SK-N-SH (cell line): ENCODE measurements at regions not wholly inside any gene's neighbourhood (a gene's known extent, or its start where the extent isn't known, plus 50 kb on each side); places are given as distances from the start of the nearest gene placed in this dataset.
"Not testable (repeated sequence)": the region's sequence is repeated elsewhere in the genome, so short reads cannot be mapped to it uniquely, and the experiment has no call there.

Source experiments
- CTCF ChIA-PET: fragments of 300-600, 350-600 bp; formaldehyde crosslinking; extraction: SDS; loops from one replicate; lab custom pipeline; 2021; lab: Yijun Ruan, JAX
- POLR2A ChIA-PET: fragments of 350-600 bp; sonication (Branson Sonifier 250); formaldehyde crosslinking; extraction: SDS; loops from one replicate; lab custom pipeline; 2020; ENCODE audit warnings: antibody characterized with exemption, inconsistent platforms; lab: Yijun Ruan, JAX
- DNase-seq: peaks from one replicate; pipeline ENCODE4 v3.0.0; 2012
- H2AFZ ChIP-seq: fragments of 200-600 bp; sonication (generic); 2 replicates; pipeline ENCODE4 v1.8.1; 2016; ENCODE audit warnings: antibody characterized with exemption, mild to moderate bottlenecking, low read depth
- H3F3A ChIP-seq: fragments of 200-600 bp; sonication (generic); replicated peaks from 2 replicates; pipeline ENCODE3; 2016; ENCODE audit warnings: antibody characterized with exemption, mild to moderate bottlenecking; ENCODE audit not compliant: insufficient read depth
- H3K27ac ChIP-seq, 2 experiments: fragments of 200-500 bp in 1 of 2; fragments of 200-600 bp in 1 of 2; sonication (Bioruptor generic) in 1 of 2; sonication (generic), shearing (Covaris generic) in 1 of 2; 2 replicates each; pipeline versions ENCODE4 v1.5.1 to v1.6.1; 2014 to 2016; ENCODE audit warnings: low read depth in 2 of 2, inconsistent platforms in 1 of 2, low read length in 1 of 2, mild to moderate bottlenecking in 1 of 2, mixed read lengths in 1 of 2
- H3K27me3 ChIP-seq: fragments of 200-600 bp; sonication (generic), shearing (Covaris generic); 2 replicates; pipeline ENCODE4 v1.6.1; 2016; ENCODE audit warnings: mixed run types; ENCODE audit not compliant: insufficient read depth
- H3K36me3 ChIP-seq, 2 experiments: fragments of 200-500 bp in 1 of 2; fragments of 200-600 bp in 1 of 2; sonication (Bioruptor generic) in 1 of 2; sonication (generic) in 1 of 2; replicated peaks in 1 of 2; 2 replicates each; pipeline versions ENCODE3 to v1.5.1; 2014 to 2016; ENCODE audit warnings: low read length in 1 of 2, mild to moderate bottlenecking in 1 of 2; ENCODE audit not compliant: insufficient read depth in 2 of 2, control insufficient read depth in 1 of 2
- H3K4me1 ChIP-seq, 2 experiments: fragments of 200-500 bp in 1 of 2; fragments of 200-600 bp in 1 of 2; sonication (Bioruptor generic) in 1 of 2; sonication (generic), shearing (Covaris generic) in 1 of 2; 2 replicates each; pipeline versions ENCODE4 v1.5.1 to v1.6.1; 2014 to 2016; ENCODE audit warnings: low read depth in 1 of 2, low read length in 1 of 2, mixed run types in 1 of 2; ENCODE audit not compliant: insufficient read depth in 2 of 2, control insufficient read depth in 1 of 2
- H3K4me2 ChIP-seq: fragments of 200-600 bp; sonication (generic), shearing (Covaris generic); 2 replicates; pipeline ENCODE4 v1.6.1; 2017; ENCODE audit warnings: mixed run types
- H3K4me3 ChIP-seq, 2 experiments: fragments of 200-500 bp in 1 of 2; fragments of 200-600 bp in 1 of 2; sonication (Bioruptor generic) in 1 of 2; sonication (generic), shearing (Covaris generic) in 1 of 2; 2 replicates each; pipeline versions ENCODE4 v1.5.1 to v1.8.1; 2014 to 2016; ENCODE audit warnings: low read depth in 2 of 2, inconsistent platforms in 1 of 2, low read length in 1 of 2, mild to moderate bottlenecking in 1 of 2, mixed read lengths in 1 of 2, moderate library complexity in 1 of 2
- H3K79me2 ChIP-seq: fragments of 200-600 bp; sonication (generic); 2 replicates; pipeline ENCODE4 v1.8.1; 2017; ENCODE audit warnings: mild to moderate bottlenecking; ENCODE audit not compliant: insufficient read depth
- H3K9ac ChIP-seq: fragments of 200-600 bp; sonication (generic); 2 replicates; pipeline ENCODE4 v1.6.1; 2017; ENCODE audit warnings: mixed run types
- H3K9me2 ChIP-seq: fragments of 200-600 bp; sonication (generic); 2 replicates; pipeline ENCODE4 v1.6.1; 2017; ENCODE audit warnings: mixed run types
- H3K9me3 ChIP-seq: fragments of 200-600 bp; sonication (generic); 2 replicates; pipeline ENCODE4 v1.6.1; 2017; ENCODE audit warnings: mixed run types, mild to moderate bottlenecking, moderate library complexity
- H4K20me1 ChIP-seq: fragments of 200-600 bp; sonication (generic); 2 replicates; pipeline ENCODE4 v1.6.1; 2017; ENCODE audit warnings: mild to moderate bottlenecking, mixed run types; ENCODE audit not compliant: insufficient read depth
- EZH2phosphoT487 ChIP-seq: fragments of 200-600 bp; sonication (generic); IDR thresholded peaks from 2 replicates; pipeline ENCODE4 v1.6.1; 2017; ENCODE audit warnings: low read depth, mixed run types, mild to moderate bottlenecking, antibody characterized with exemption, moderate library complexity, borderline replicate concordance
- FOSL2 ChIP-seq: IDR thresholded peaks from 2 replicates; pipeline ENCODE4 v1.4.0; 2012; ENCODE audit warnings: low read depth, mild to moderate bottlenecking, moderate library complexity, borderline replicate concordance
- FOXJ3 ChIP-seq: sonication (generic); formaldehyde crosslinking; IDR thresholded peaks from 2 replicates; pipeline ENCODE4 v1.5.1; 2020; ENCODE audit warnings: mild to moderate bottlenecking, missing genetic modification reagents
- GABPA ChIP-seq: IDR thresholded peaks from 2 replicates; pipeline ENCODE4 v1.4.0; 2012; ENCODE audit warnings: low read depth, mild to moderate bottlenecking
- MEF2A ChIP-seq: IDR thresholded peaks from 2 replicates; pipeline ENCODE4 v1.4.0; 2012; ENCODE audit warnings: low read depth, borderline replicate concordance
- SIN3A ChIP-seq: IDR thresholded peaks from 2 replicates; pipeline ENCODE4 v1.6.1; 2012; ENCODE audit warnings: low read depth, mild to moderate bottlenecking, low read length, moderate library complexity, borderline replicate concordance
- SMC3 ChIP-seq: IDR thresholded peaks from 2 replicates; pipeline ENCODE4 v1.6.1; 2012; ENCODE audit warnings: low read depth, low read length, improper control_type of control experiment
- TEAD4 ChIP-seq: IDR thresholded peaks from 2 replicates; pipeline ENCODE4 v1.4.0; 2012; ENCODE audit warnings: mild to moderate bottlenecking, borderline replicate concordance; ENCODE audit not compliant: insufficient read depth
- YY1 ChIP-seq: IDR thresholded peaks from 2 replicates; pipeline ENCODE4 v1.4.0; 2012; ENCODE audit warnings: low read depth, mild to moderate bottlenecking
- WGBS: methylation state at CpG from one replicate; pipeline ENCODE4 v1.1.6; 2017; ENCODE audit warnings: low lambda C conversion rate; 5-methylcytosine and 5-hydroxymethylcytosine counted together
- TF ChIP-seq, protein P1 (sequence below): fragments of 150-350 bp; IDR thresholded peaks from 2 replicates; pipeline ENCODE4 v1.6.1; 2016; ENCODE audit warnings: mild to moderate bottlenecking, low read depth, low read length
- TF ChIP-seq, protein P2 (sequence below): fragments of 150-350 bp; IDR thresholded peaks from 2 replicates; pipeline ENCODE4 v1.6.1; 2017; ENCODE audit warnings: antibody characterized with exemption, low read length, low read depth, borderline replicate concordance
- TF ChIP-seq, protein P3 (sequence below): IDR thresholded peaks from 2 replicates; pipeline ENCODE4 v1.6.1; 2012; ENCODE audit warnings: mild to moderate bottlenecking, low read depth, low read length, moderate library complexity
- TF ChIP-seq, protein P4 (sequence below): IDR thresholded peaks from 2 replicates; pipeline ENCODE4 v1.4.0; 2012; ENCODE audit warnings: low read depth, borderline replicate concordance
- TF ChIP-seq, protein P5 (sequence below): IDR thresholded peaks from 2 replicates; pipeline ENCODE4 v1.4.0; 2012; ENCODE audit warnings: low read depth

DNA sequence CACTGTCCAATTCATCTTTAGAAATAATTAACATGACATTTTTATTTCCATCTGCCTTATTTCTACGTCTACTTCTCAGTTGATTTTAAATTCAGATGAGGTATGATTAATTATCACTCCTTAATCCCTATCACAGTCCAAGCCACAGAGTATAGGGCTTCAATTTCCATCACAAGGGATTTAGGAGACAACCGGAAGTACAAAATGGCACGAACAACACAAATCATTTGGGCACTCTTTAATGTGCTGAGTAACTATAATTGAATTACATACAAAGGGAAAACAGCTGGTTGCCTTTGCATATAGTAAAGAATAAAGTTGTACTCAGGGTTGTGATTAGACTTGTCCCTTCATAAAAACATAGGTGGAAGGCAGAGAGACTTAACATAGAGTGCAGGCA lies 290.4 kb upstream of the MAGEB16 start:
- Histone ChIP-seq H3K9me2 (no peaks in the 10 kb centered on the region), H2AFZ (no peak overlapping the region)
- TF ChIP-seq, protein P1, sequence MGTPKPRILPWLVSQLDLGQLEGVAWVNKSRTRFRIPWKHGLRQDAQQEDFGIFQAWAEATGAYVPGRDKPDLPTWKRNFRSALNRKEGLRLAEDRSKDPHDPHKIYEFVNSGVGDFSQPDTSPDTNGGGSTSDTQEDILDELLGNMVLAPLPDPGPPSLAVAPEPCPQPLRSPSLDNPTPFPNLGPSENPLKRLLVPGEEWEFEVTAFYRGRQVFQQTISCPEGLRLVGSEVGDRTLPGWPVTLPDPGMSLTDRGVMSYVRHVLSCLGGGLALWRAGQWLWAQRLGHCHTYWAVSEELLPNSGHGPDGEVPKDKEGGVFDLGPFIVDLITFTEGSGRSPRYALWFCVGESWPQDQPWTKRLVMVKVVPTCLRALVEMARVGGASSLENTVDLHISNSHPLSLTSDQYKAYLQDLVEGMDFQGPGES, result no peak
- TF ChIP-seq, protein P2, sequence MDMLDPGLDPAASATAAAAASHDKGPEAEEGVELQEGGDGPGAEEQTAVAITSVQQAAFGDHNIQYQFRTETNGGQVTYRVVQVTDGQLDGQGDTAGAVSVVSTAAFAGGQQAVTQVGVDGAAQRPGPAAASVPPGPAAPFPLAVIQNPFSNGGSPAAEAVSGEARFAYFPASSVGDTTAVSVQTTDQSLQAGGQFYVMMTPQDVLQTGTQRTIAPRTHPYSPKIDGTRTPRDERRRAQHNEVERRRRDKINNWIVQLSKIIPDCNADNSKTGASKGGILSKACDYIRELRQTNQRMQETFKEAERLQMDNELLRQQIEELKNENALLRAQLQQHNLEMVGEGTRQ, result no peak
- TF ChIP-seq, protein P3, sequence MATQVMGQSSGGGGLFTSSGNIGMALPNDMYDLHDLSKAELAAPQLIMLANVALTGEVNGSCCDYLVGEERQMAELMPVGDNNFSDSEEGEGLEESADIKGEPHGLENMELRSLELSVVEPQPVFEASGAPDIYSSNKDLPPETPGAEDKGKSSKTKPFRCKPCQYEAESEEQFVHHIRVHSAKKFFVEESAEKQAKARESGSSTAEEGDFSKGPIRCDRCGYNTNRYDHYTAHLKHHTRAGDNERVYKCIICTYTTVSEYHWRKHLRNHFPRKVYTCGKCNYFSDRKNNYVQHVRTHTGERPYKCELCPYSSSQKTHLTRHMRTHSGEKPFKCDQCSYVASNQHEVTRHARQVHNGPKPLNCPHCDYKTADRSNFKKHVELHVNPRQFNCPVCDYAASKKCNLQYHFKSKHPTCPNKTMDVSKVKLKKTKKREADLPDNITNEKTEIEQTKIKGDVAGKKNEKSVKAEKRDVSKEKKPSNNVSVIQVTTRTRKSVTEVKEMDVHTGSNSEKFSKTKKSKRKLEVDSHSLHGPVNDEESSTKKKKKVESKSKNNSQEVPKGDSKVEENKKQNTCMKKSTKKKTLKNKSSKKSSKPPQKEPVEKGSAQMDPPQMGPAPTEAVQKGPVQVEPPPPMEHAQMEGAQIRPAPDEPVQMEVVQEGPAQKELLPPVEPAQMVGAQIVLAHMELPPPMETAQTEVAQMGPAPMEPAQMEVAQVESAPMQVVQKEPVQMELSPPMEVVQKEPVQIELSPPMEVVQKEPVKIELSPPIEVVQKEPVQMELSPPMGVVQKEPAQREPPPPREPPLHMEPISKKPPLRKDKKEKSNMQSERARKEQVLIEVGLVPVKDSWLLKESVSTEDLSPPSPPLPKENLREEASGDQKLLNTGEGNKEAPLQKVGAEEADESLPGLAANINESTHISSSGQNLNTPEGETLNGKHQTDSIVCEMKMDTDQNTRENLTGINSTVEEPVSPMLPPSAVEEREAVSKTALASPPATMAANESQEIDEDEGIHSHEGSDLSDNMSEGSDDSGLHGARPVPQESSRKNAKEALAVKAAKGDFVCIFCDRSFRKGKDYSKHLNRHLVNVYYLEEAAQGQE, result no peak
- TF ChIP-seq, protein P4, sequence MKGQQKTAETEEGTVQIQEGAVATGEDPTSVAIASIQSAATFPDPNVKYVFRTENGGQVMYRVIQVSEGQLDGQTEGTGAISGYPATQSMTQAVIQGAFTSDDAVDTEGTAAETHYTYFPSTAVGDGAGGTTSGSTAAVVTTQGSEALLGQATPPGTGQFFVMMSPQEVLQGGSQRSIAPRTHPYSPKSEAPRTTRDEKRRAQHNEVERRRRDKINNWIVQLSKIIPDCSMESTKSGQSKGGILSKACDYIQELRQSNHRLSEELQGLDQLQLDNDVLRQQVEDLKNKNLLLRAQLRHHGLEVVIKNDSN, result no peak
- TF ChIP-seq SIN3A, result no peak
- no peak for TF ChIP-seq EZH2phosphoT487
- no peak for TF ChIP-seq GABPA
- TF ChIP-seq MEF2A, result no peak
- TF ChIP-seq FOSL2, result no peak
- no peak for TF ChIP-seq TEAD4
- TF ChIP-seq YY1, result no peak
- TF ChIP-seq, protein P5, sequence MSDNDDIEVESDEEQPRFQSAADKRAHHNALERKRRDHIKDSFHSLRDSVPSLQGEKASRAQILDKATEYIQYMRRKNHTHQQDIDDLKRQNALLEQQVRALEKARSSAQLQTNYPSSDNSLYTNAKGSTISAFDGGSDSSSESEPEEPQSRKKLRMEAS, result no peak
- TF ChIP-seq SMC3, result no peak
- TF ChIP-seq FOXJ3 (CRISPR knock-in tag), result no peak
- TF ChIP-seq, all 33 proteins: peak for 0
- no peak overlapping the region for H3K4me3 ChIP-seq
- H3K4me2 ChIP-seq, result no peak overlapping the region
- H3K27ac ChIP-seq, result no peak overlapping the region
- POLR2A ChIA-PET, result no interaction called here
- no peak for DNase-seq
- 2% methylated on average over 3 of the region's 3 CpGs for WGBS
- no peaks in the 10 kb centered on the region for H3K36me3 ChIP-seq
- no peak overlapping the region for H3K9ac ChIP-seq
- no peaks in the 10 kb centered on the region for H3K4me1 ChIP-seq
- no peaks in the 10 kb centered on the region for H4K20me1 ChIP-seq
- H3K9me3 ChIP-seq, result no peaks in the 10 kb centered on the region
- no peaks in the 10 kb centered on the region for H3K27me3 ChIP-seq
- CTCF ChIA-PET, result no interaction called here
- H3K79me2 ChIP-seq, result no peaks in the 10 kb centered on the region
- no peaks in the 10 kb centered on the region for H3F3A ChIP-seq

DNA sequence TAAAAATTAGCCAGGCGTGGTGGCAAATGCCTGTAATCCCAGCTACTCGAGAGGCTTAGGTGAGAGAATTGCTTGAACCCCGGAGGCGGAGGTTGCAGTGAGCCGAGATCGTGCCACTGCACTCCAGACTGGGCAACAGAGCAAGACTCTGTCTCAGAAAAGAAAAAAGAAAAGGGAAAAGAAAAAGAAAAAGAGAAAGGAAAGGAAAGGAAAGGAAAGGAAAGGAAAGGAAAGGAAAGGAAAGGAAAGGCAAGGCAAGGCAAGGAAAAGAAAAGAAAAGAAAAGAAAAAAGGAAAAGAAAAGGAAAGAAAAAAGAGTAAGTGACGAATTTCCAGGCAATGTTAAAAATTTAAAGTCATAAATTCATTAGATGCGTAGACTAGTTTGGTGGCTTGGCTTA lies 250.1 kb upstream of the MAGEB16 start:
- H3K27ac ChIP-seq, DNase-seq, H2AFZ ChIP-seq, H3K79me2 ChIP-seq, H4K20me1 ChIP-seq, H3K9me3 ChIP-seq, H3K4me1 ChIP-seq, H3K9ac ChIP-seq, H3K27me3 ChIP-seq, POLR2A ChIA-PET, H3K4me2 ChIP-seq, H3K4me3 ChIP-seq, H3K9me2 ChIP-seq, H3K36me3 ChIP-seq, H3F3A ChIP-seq: not testable (repeated sequence)
- 3% methylated on average over 8 of the region's 8 CpGs for WGBS
- CTCF ChIA-PET, result interaction anchor here (1.0 kb wide), 1 partner anchor 167 kb away, joined by 3 read pairs; no protein-coding TSS in a partner anchor
